ENCODE measurements at regions not wholly inside any gene's neighbourhood (a gene's known extent, or its start where the extent isn't known, plus 50 kb on each side); places are given as distances from the start of the nearest gene placed in this dataset.

DNA sequence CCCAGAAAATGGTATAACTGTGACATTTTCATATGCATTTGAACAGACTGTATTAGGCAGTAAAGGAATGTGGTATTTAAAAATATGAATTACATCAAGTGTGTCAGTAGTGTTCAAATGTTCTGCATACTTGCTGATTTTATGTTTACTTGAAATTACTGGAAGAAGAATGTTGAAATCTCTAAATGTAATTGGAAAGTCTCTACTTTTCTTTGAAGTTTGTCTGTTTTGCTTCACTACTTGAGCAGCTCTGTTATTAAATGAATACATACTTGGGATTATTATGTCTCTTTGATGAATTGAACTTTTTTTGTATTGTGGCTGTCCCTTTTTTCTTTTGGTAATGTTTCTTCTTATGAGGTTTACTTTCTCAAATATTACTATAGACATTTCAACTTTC is 205.6 kb downstream of the TAF11L14 start (continued):
- TF ChIP-seq EZH2 (IDR thresholded peaks at IDR 0.05; ENCODE audit: low read depth, low read length, severe bottlenecking) (no peak), SIX5 (IDR thresholded peaks at IDR 0.05; ENCODE audit: low read depth, low read length) (no peak), SAP30 (IDR thresholded peaks at IDR 0.05; ENCODE audit: insufficient read depth, insufficient replicate concordance, low read length) (no peak), RBBP5 (IDR thresholded peaks at IDR 0.05; ENCODE audit: borderline replicate concordance, low read depth, low read length) (no peak), NRF1 (IDR thresholded peaks at IDR 0.05; ENCODE audit: low read depth, low read length) (no peak)

All from H1 (cell line).